Left renal cortex interstitium (tissue), 4 donors: ENCODE measurements at regions not wholly inside any gene's neighbourhood (a gene's known extent, or its start where the extent isn't known, plus 50 kb on each side); places are given as distances from the start of the nearest gene placed in this dataset.
"Not testable (repeated sequence)": the region's sequence is repeated elsewhere in the genome, so short reads cannot be mapped to it uniquely, and the experiment has no call there.

Experiments
- DNase-seq, 4 donors: peaks; one replicate each; pipeline ENCODE4 v3.0.0-alpha.2; 2013; ENCODE audit warnings: low read depth in 4 of 4, low spot score in 2 of 4, missing footprints in 1 of 4

GRCh38 chr6:106802139-106802538, 172.4 kb downstream of the CD24 start:
- DNase-seq = no peak

GRCh38 chr6:106801256-106801655, 171.9 kb downstream of the QRSL1 start:
- DNase-seq = no peak

- no peak for DNase-seq
These were observed 171.0 kb downstream of the QRSL1 start for GRCh38 chr6:106800379-106800778.

GRCh38 chr6:106799031-106799894, 169.9 kb downstream of the QRSL1 start:
- DNase-seq = peak in 1 of 4 donors; percentile 62

GRCh38 chr6:106797186-106797585, 167.8 kb downstream of the QRSL1 start:
- DNase-seq = no peak

GRCh38 chr6:106796781-106797180, 167.4 kb downstream of the QRSL1 start:
- no peak for DNase-seq

GRCh38 chr6:106794129-106794528, 164.8 kb downstream of the QRSL1 start:
- DNase-seq = no peak

- no peak for DNase-seq
These were observed 163.3 kb downstream of the QRSL1 start for GRCh38 chr6:106792536-106793236.

- no peak for DNase-seq
These were observed 161.6 kb downstream of the QRSL1 start for GRCh38 chr6:106790935-106791334.

GRCh38 chr6:106790149-106790770, 160.9 kb downstream of the QRSL1 start:
- DNase-seq = no peak

GRCh38 chr6:106789428-106790148, 160.2 kb downstream of the QRSL1 start:
- no peak for DNase-seq

GRCh38 chr6:106788761-106789160, 159.4 kb downstream of the QRSL1 start:
- no peak for DNase-seq

- no peak for DNase-seq
These were observed 158.2 kb downstream of the QRSL1 start for GRCh38 chr6:106787327-106788196.

- DNase-seq = no peak
These were observed 155.9 kb downstream of the QRSL1 start for GRCh38 chr6:106785298-106785697.

GRCh38 chr6:106783640-106784566, 154.5 kb downstream of the QRSL1 start:
- no peak for DNase-seq

GRCh38 chr6:106782536-106783285, 153.3 kb downstream of the QRSL1 start:
- no peak for DNase-seq

GRCh38 chr6:106779552-106779951, 150.2 kb downstream of the QRSL1 start:
- not testable (repeated sequence) for DNase-seq

- DNase-seq = no peak
These were observed 149.6 kb downstream of the QRSL1 start for GRCh38 chr6:106778943-106779342.
